Neuronal stem cell (in vitro differentiated cells): ENCODE measurements at regions not wholly inside any gene's neighbourhood (a gene's known extent, or its start where the extent isn't known, plus 50 kb on each side); places are given as distances from the start of the nearest gene placed in this dataset.

ENCODE experiments used
- DNase-seq: peaks from one replicate; pipeline ENCODE4 v3.0.0-alpha.2; 2013; ENCODE audit warnings: low spot score
- H2AFZ ChIP-seq: one replicate; pipeline ENCODE4 v1.6.1; 2013; ENCODE audit warnings: mild to moderate bottlenecking, low read length, inconsistent platforms
- H2AK5ac ChIP-seq: 2 replicates; pipeline ENCODE4 v1.6.1; 2013; ENCODE audit warnings: low read depth, mild to moderate bottlenecking, inconsistent platforms, low read length, moderate library complexity, mixed read lengths
- H2BK120ac ChIP-seq: 2 replicates; pipeline ENCODE4 v1.6.1; 2013; ENCODE audit warnings: low read depth, mild to moderate bottlenecking, inconsistent platforms, low read length, moderate library complexity, mixed read lengths
- H2BK12ac ChIP-seq: one replicate; pipeline ENCODE4 v1.6.1; 2013; ENCODE audit warnings: low read length, inconsistent platforms
- H2BK15ac ChIP-seq: 2 replicates; pipeline ENCODE4 v1.6.1; 2013; ENCODE audit warnings: mild to moderate bottlenecking, low read length, inconsistent platforms, mixed read lengths
- H2BK5ac ChIP-seq: one replicate; pipeline ENCODE4 v1.6.1; 2013; ENCODE audit warnings: inconsistent platforms, mild to moderate bottlenecking, low read length, moderate library complexity
- H3K14ac ChIP-seq: one replicate; pipeline ENCODE4 v1.6.1; 2013; ENCODE audit warnings: low read length, inconsistent platforms
- H3K18ac ChIP-seq: 2 replicates; pipeline ENCODE4 v1.6.1; 2013; ENCODE audit warnings: low read length, inconsistent platforms
- H3K23ac ChIP-seq: 2 replicates; pipeline ENCODE4 v1.6.1; 2013; ENCODE audit warnings: low read depth, mild to moderate bottlenecking, mixed read lengths, low read length, inconsistent platforms; ENCODE audit not compliant: poor library complexity
- H3K27ac ChIP-seq: replicated peaks from 3 replicates; pipeline ENCODE4 v1.5.1; 2013; ENCODE audit warnings: low read length, inconsistent platforms
- H3K27me3 ChIP-seq, 3 experiments: 2 replicates each; pipeline ENCODE4 v1.6.1; 2013; ENCODE audit warnings: low read length in 3 of 3, mild to moderate bottlenecking in 2 of 3, inconsistent platforms in 1 of 3, low read depth in 1 of 3, mixed read lengths in 1 of 3, moderate library complexity in 1 of 3; ENCODE audit not compliant: control insufficient read depth in 3 of 3, insufficient read depth in 3 of 3
- H3K36me3 ChIP-seq, 2 donors: replicated peaks in 1 of 2; 2 replicates each; pipeline ENCODE4 v1.6.1; 2013; ENCODE audit warnings: low read length in 2 of 2; ENCODE audit not compliant: control insufficient read depth in 2 of 2, insufficient read depth in 2 of 2
- H3K4ac ChIP-seq: 2 replicates; pipeline ENCODE4 v1.6.1; 2013; ENCODE audit warnings: inconsistent platforms, mild to moderate bottlenecking, low read length, moderate library complexity
- H3K4me1 ChIP-seq, 2 donors: 1 replicate in 1 of 2; 2 replicates in 1 of 2; pipeline ENCODE4 v1.6.1; 2013; ENCODE audit warnings: low read length in 2 of 2, low read depth in 1 of 2; ENCODE audit not compliant: control insufficient read depth in 2 of 2, insufficient read depth in 1 of 2
- H3K4me2 ChIP-seq: one replicate; pipeline ENCODE4 v1.6.1; 2013; ENCODE audit warnings: mild to moderate bottlenecking, low read length, inconsistent platforms; ENCODE audit not compliant: insufficient read depth, poor library complexity, severe bottlenecking
- H3K4me3 ChIP-seq, 2 donors: 2 replicates each; pipeline ENCODE4 v1.5.1; 2013; ENCODE audit warnings: low read length in 2 of 2, mild to moderate bottlenecking in 2 of 2, inconsistent platforms in 1 of 2, moderate library complexity in 1 of 2
- H3K79me1 ChIP-seq: one replicate; pipeline ENCODE4 v1.6.1; 2013; ENCODE audit warnings: low read depth, mild to moderate bottlenecking, inconsistent platforms, low read length, moderate library complexity
- H3K9ac ChIP-seq: one replicate; pipeline ENCODE4 v1.6.1; 2013; ENCODE audit warnings: mild to moderate bottlenecking, low read depth, low read length, inconsistent platforms; ENCODE audit not compliant: poor library complexity
- H3K9me3 ChIP-seq, 2 donors: replicated peaks in 1 of 2; 2 replicates each; pipeline versions ENCODE3 to v1.6.1; 2013; ENCODE audit warnings: low read length in 2 of 2, mild to moderate bottlenecking in 2 of 2, inconsistent platforms in 1 of 2, low read depth in 1 of 2, mixed read lengths in 1 of 2, moderate library complexity in 1 of 2; ENCODE audit not compliant: control insufficient read depth in 2 of 2, insufficient read depth in 1 of 2
- H4K8ac ChIP-seq: one replicate; pipeline ENCODE4 v1.6.1; 2013; ENCODE audit warnings: low read depth, mild to moderate bottlenecking, inconsistent platforms, low read length, moderate library complexity
- H4K91ac ChIP-seq: one replicate; pipeline ENCODE4 v1.6.1; 2013; ENCODE audit warnings: low read length, low read depth, mild to moderate bottlenecking, inconsistent platforms; ENCODE audit not compliant: poor library complexity
- WGBS, 2 donors: extraction: QIAGEN DNeasy Blood & Tissue Kit; methylation state at CpG; one replicate each; pipeline ENCODE4 v1.1.7; 2013; ENCODE audit warnings: missing lambda C conversion rate in 2 of 2, mixed read lengths in 1 of 2; ENCODE audit not compliant: insufficient read length in 2 of 2, insufficient replicate concordance in 1 of 2; ENCODE audit errors: extremely low coverage in 2 of 2; 5-methylcytosine and 5-hydroxymethylcytosine counted together

DNA sequence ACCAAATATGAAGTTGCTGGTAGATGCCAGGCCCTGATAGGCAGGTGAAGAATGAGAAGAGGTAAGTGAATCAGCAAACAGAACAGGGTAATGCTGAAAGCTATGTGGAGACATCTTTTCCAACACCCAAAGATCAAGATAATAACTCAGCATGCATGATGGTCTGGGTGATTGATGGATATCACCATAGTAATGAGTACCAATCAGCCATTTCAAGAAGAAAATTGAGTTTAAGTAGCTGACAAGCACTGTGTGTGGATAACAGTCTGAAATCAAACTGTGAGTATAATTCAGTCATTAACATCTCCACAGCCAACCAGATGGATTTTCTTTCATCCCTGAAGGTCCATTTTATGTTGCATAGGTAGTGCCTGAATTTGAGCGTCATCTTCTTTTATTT lies 289.6 kb upstream of the SMIM31 start:
- H2AK5ac ChIP-seq: no peak overlapping the region
- no peak overlapping the region for H3K4me3 ChIP-seq
- no peak overlapping the region for H2BK120ac ChIP-seq
- no peak overlapping the region for H3K27ac ChIP-seq
- no peak overlapping the region for H2BK12ac ChIP-seq
- no peaks in the 10 kb centered on the region for H3K9me3 ChIP-seq
- H3K4ac ChIP-seq: no peak overlapping the region
- H3K23ac ChIP-seq: no peak overlapping the region
- DNase-seq: no peak
- H3K79me1 ChIP-seq: no peaks in the 10 kb centered on the region
- no CpG with 5 or more reads among the region's 1 CpG for WGBS, 2 donors
- H3K27me3 ChIP-seq: no peaks in the 10 kb centered on the region
- no peak overlapping the region for H3K4me2 ChIP-seq
- no peaks in the 10 kb centered on the region for H3K36me3 ChIP-seq
- H3K18ac ChIP-seq: no peak overlapping the region
- H4K91ac ChIP-seq: no peak overlapping the region
- no peak overlapping the region for H4K8ac ChIP-seq
- no peak overlapping the region for H2BK15ac ChIP-seq
- H3K14ac ChIP-seq: no peak overlapping the region
- H2AFZ ChIP-seq: no peak overlapping the region
- no peak overlapping the region for H3K9ac ChIP-seq
- H3K4me1 ChIP-seq: no peaks in the 10 kb centered on the region
- no peak overlapping the region for H2BK5ac ChIP-seq

DNA sequence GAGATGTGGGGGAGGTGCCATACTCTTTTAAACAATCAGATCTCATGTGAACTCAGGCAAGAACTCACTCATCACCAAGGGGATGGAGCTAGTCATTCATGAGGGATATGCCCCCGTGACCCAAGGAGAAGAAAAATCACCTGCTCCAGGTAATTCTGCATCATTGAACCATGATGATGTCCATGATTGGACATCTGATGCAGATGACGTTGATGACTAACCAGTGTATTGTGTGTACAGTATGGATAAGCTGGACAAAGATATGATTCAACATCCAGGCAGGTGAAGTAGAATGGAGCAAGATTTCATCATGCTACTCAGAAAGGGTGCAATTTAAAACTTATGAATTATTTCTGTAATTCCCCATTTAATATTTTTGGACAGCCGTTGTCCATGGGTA lies 286.4 kb upstream of the SMIM31 start:
- H3K4me2 ChIP-seq: no peak overlapping the region
- H3K18ac ChIP-seq: no peak overlapping the region
- no peak overlapping the region for H3K23ac ChIP-seq
- no peak overlapping the region for H3K14ac ChIP-seq
- DNase-seq: no peak
- H3K27ac ChIP-seq: no peak overlapping the region
- H3K27me3 ChIP-seq: no peaks in the 10 kb centered on the region
- H2AFZ ChIP-seq: no peak overlapping the region
- no peaks in the 10 kb centered on the region for H3K4me1 ChIP-seq
- no peak overlapping the region for H3K4me3 ChIP-seq
- H3K9ac ChIP-seq: no peak overlapping the region
- H4K91ac ChIP-seq: no peak overlapping the region
- H2BK120ac ChIP-seq: no peak overlapping the region
- no peak overlapping the region for H2AK5ac ChIP-seq
- H4K8ac ChIP-seq: no peak overlapping the region
- H3K4ac ChIP-seq: no peak overlapping the region
- no peaks in the 10 kb centered on the region for H3K9me3 ChIP-seq
- no peak overlapping the region for H2BK12ac ChIP-seq
- H3K79me1 ChIP-seq: no peaks in the 10 kb centered on the region
- H3K36me3 ChIP-seq: no peaks in the 10 kb centered on the region
- no CpG with 5 or more reads among the region's 3 CpGs for WGBS, 2 donors
- H2BK15ac ChIP-seq: no peak overlapping the region
- no peak overlapping the region for H2BK5ac ChIP-seq

DNA sequence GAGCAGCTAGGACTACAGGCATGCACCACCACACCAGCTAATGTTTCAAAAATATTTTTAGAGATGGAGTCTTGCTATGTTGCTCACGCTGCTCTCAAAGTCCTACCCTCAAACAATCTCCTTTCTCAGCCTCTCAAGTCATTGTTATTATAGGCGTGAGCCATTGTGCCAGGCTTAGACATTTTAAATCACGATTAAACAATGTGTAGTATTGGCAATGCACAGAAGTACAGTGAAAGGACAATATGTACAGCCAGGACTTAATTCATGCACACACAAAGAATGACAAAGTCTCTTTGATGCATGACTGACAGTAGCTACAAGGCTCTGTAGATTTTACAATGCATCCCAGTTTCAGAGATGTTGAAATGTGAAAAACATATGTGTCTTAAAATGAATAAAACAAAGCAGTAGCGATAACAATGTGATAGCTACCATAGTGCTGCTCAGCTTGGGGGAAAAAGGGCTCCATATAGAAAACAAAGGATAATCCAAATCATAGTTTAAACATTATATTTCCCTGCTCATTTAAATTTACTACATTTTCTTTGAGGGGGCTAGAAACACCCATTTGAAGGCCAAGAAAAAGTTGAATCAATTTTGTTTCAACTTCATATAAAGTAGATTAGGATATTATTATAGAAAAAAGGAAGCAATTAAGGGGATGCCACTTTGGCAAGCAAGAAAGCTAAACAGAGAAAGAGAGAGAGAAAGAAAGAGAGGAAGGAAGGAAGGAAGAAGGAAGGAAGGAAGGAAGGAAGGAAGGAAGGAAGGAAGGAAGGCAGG lies 272.4 kb upstream of the SMIM31 start:
- Histone ChIP-seq H4K8ac (no peak overlapping the region), H2AFZ (no peak overlapping the region), H2BK12ac (no peak overlapping the region), H3K9ac (no peak overlapping the region), H3K79me1 (no peaks in the 10 kb centered on the region), H3K4me1 (no peaks in the 10 kb centered on the region), H3K4me3 (no peak overlapping the region), H3K18ac (no peak overlapping the region), H3K36me3 (no peaks in the 10 kb centered on the region), H3K9me3 (no peaks in the 10 kb centered on the region), H3K27me3 (no peaks in the 10 kb centered on the region), H3K27ac (no peak overlapping the region), H2BK15ac (no peak overlapping the region), H4K91ac (no peak overlapping the region), H3K23ac (no peak overlapping the region), H2BK120ac (no peak overlapping the region), H3K4me2 (no peak overlapping the region), H2BK5ac (no peak overlapping the region), H3K4ac (no peak overlapping the region), H3K14ac (no peak overlapping the region), H2AK5ac (no peak overlapping the region)
- DNase-seq: no peak
- WGBS, 2 donors: no CpG with 5 or more reads among the region's 4 CpGs

DNA sequence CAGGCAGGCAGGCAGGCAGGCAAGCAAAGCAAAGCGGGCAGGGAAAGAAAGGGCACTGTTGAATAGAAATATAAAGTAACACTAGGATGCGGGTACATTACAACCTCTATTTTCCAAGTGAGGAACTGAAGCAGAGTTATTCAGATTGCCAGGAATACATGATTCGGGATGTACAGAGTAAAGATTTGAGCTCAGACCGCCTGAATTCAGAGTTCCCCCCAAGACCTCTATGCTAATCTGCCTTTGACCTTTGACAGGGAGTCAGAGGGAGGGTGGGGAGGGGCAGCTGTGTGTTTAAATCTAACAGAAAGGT lies 271.9 kb upstream of the SMIM31 start:
- no peak overlapping the region for H3K18ac ChIP-seq
- WGBS, 2 donors: no CpG with 5 or more reads among the region's 4 CpGs
- no peak overlapping the region for H3K4me2 ChIP-seq
- H4K91ac ChIP-seq: no peak overlapping the region
- H3K23ac ChIP-seq: no peak overlapping the region
- H3K4me1 ChIP-seq: no peaks in the 10 kb centered on the region
- H3K14ac ChIP-seq: no peak overlapping the region
- H3K79me1 ChIP-seq: no peaks in the 10 kb centered on the region
- no peaks in the 10 kb centered on the region for H3K27me3 ChIP-seq
- H2BK12ac ChIP-seq: no peak overlapping the region
- H2BK5ac ChIP-seq: no peak overlapping the region
- no peaks in the 10 kb centered on the region for H3K9me3 ChIP-seq
- H3K4ac ChIP-seq: no peak overlapping the region
- H2AK5ac ChIP-seq: no peak overlapping the region
- no peak overlapping the region for H3K9ac ChIP-seq
- H3K36me3 ChIP-seq: no peaks in the 10 kb centered on the region
- H2AFZ ChIP-seq: no peak overlapping the region
- H3K4me3 ChIP-seq: no peak overlapping the region
- H2BK15ac ChIP-seq: no peak overlapping the region
- DNase-seq: no peak
- H4K8ac ChIP-seq: no peak overlapping the region
- no peak overlapping the region for H3K27ac ChIP-seq
- H2BK120ac ChIP-seq: no peak overlapping the region
